HCEC 1CT (cell line): ENCODE measurements at regions not wholly inside any gene's neighbourhood (a gene's known extent, or its start where the extent isn't known, plus 50 kb on each side); places are given as distances from the start of the nearest gene placed in this dataset.

Experiments used
- DNase-seq: peaks from one replicate; pipeline ENCODE4 v3.0.0-alpha.2; 2017

DNA sequence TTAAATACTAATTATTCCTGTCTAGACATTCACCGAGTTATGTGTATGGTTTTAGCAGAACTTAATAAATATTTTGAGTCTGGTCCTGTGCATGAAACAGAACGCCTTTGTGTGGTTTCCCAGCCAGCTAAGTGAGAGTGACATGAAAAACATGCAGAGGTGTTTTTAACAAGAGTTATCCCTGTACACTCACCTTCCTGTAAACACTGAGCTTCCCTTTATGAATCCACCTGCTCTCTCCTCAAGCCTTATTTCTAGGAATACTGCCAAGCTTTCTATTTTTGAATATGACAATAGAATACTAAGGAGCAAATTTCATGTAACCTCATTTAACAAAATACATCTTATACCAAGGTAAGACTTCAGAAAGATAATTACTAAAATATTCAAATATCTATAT, 270.3 kb upstream of the CTSO start:
- DNase-seq, result no peak

DNA sequence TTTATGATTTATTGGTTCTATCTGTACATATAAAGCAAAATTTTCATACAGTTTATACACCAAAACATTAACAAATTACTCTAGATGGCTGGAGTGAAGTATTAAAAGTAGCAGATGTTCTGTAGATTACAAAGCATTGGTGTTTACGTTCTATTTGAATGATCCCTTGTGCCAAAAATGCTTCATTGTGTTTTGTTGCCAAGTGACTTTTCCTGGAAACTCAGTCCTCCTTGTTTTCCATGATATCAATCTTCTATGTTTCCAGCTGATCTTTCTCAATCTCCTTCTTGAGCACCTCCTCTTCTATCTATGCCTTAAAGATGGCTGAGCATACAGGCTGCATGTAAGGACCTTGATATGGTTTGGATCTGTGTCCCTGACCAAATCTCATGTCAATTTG, 263.6 kb upstream of the CTSO start:
- no peak for DNase-seq

DNA sequence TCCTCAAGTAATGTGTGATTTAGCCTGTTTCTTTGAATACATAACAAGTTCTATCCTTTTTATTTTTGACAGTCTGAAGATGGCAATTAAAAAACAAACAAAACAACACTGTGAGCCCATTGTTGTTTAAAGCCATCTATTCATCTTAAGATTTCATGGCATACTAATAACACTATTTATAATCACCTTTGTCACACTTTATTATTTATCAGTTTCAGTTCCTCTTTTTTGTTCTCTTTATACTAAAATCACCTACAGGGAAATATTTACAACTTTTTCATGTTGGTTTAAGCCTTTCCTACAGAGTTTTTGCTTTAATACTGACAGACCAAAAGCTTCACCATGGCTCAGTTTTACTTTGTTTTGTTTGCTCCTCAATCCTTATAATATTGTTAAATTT, 247.4 kb upstream of the CTSO start:
- no peak for DNase-seq

DNA sequence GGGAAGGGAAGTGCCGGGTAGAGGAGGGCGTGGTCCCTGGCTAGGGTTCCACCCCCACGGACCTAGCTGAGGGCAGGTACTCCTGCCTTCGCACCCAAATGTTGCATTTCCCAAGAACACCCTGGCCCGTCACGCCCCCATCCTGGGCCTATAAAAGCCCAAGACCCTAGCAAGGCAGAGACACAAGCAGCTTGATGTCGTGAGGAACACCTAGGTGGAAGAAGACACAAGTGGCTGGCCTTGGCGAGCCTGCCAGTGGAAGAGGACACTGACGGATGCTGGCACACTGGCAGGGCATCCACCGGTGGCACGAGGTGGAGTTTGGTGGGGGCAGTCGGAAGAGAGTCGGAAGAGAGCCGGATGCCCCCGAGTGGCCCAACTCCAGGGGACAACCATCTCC, 244.8 kb upstream of the CTSO start:
- DNase-seq, result no peak

DNA sequence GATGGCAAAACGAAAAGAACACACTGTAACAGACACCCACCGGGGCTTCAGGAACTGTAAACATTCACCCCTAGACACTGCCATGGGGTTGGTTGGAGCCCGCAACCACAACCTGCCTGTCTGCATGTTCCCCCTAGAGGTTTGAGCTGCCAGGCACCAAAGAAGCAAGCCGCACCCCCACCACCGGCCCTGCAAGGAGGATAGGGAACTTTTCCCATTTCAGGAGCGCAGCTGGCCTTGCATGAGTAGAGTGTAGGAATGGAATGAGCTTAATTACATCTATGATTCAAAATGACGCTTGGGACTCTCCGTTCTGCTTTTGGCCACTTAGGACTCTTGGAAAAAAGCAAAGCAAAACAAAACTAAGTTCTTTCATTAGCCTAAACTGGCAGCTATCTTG, 243.6 kb upstream of the CTSO start:
- DNase-seq, result no peak

DNA sequence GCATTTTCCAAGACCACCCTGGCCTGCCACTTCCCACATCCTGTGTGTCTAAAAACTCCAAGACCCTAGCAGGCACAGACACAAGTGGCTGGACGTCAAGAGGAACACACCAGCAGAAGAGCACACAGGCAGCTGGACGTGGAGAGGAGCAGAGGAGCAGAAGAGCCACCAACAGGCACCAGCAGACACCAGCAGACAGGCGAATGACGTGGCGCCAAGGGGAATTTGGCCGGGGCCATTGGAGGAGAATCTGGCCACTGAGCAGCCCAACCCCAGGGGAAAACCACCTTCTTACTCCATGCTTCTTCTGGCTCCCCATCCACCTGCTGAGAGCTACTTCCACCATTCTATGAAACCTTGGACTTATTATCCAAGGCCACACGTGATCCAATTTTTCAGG, 243.1 kb upstream of the CTSO start:
- no peak for DNase-seq

DNA sequence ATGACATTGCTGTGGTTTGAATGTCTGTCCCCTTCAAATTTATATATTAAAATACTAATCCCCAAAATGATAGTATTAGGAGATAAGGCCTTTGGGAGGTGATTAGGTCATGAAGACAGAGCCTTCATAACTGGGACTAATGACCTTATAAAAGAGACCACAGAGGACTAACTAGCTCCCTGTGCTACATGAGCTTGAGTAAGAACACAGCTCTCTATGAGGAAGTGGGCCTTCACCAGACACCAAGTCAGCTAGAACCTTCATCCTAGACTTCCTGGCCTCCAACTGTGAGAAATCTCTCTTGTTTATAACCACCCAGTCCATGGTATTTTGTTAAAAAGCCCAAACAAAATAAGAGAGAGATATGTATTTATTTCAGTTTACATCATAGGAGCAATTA, 242.2 kb upstream of the CTSO start:
- DNase-seq, result no peak

DNA sequence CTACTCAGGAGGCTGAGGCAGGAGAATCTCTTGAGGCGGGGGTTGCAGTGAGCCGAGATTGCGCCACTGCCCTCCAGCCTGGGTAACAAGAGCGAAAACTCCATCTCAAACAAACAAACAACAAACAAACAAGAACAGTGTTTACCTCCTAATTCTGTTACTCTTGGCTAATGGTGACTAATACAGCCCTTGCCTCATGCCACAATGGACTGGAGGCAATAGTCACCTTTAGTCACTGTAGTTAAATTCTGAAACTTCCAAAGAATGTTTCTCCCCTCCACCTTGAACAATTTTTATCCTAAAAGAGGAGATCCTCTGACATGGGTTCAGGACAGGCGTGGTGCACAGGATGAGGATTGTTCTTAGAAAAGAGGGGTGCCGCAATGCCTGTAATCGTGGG, 241.2 kb upstream of the CTSO start:
- peak; percentile 11 for DNase-seq

DNA sequence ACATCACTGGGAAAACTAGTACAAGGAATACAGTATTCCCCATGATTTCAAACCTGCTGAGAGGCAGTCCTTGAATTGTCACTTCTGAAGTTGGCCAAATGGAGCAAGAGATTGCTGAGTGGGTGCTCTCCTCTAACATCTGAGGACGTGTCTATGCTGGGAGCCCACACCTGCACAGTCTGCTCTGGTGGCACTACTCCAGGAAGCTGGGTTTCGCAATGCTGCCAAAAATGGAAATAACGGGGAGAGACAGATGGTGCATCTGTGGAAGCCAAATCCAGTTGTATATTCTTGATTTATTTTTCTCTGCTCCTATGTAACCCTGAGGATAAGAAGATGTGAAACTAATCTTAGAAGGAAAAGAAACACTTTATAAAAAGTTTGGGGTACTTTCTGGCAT, 240.1 kb upstream of the CTSO start:
- no peak for DNase-seq

DNA sequence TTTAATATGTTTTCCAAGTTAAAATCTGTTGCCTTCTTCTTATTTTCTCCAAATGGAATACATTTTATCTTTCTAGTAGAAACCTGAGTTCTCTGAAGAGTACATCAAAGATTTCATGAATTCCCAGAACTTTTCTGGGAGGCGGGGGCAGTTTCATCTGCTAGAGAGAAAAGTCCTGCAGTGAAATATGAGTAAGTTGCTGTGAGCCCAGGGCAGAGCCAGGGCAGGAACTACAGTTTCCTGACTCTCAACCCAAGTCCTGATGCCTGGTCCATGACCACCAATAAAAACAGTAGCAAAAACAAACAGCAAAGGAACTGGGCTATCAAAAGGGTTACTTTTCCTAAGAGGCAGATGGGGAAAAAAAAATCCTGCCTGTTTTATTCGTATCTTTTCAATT, 239.4 kb upstream of the CTSO start:
- no peak for DNase-seq

DNA sequence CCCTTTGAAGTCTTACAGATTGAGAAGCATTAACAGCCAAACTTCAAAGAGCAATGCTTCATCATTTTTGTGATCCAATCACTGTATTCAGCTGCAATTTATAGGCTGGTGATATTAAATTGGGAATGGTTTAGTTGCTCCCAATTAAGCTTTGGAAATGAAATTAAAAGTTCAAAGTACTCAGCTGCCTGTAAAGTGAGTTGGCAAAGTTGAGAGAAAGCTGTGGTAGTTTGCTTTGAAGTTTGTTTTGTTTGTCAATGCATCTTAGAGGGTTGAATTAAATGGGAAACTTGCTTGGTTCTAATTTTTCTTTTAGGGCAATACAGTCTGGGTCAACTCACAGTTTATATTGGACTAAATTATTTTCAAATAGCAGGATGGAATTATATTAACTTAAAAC, 238.4 kb upstream of the CTSO start:
- DNase-seq, result no peak

DNA sequence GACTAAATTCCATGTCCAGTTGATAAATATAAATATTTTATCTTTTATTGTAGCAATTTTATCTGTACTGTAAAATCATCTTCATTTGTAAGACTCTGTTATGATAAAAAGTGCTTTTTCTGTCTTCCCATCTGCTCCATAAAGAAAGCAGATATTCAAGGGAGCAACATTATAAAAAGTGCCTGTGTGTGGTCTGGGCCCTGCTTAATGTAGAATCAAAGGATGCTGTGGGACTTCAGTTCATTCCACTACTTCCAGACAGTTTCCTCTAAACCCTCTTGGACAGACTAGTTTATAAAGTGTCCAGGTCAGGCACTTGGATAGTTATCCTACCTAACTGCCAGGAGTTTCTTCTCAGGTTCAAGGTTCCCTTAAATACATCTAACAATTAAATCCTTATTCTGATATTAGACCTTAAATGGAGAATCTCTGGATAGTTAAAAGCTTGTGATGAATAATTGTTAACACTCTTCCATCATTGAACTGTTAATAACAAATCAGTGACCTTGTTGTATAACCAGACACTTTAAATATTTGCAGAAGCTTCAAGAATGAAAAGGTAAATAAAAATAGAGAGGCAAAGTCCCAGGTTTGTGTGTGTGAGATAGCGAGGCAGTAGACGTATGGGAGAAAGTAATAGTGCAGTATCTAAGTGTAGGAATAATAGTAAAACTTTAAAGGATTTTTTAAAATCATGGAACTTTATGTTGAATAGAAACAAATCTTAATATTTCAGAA, 237.5 kb upstream of the CTSO start:
- DNase-seq, result no peak

DNA sequence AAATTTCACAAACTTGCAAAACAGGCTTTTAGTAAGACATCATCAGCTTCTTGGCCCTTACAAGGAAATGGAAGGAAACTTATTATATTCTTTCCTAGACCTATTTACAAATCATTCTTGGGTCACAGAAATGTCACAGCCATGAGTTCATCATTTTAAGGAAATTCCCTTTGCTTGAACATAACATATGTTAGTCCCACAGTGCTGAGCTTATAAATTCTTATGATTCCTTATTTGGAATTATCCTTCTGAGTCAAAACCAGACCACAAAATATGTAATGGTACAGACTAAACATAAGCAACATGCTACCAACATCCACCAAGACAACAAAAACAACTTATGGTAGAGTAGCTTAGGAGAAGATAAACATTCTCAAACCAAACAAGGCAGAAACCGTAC, 236.9 kb upstream of the CTSO start:
- peak; percentile 85 for DNase-seq

DNA sequence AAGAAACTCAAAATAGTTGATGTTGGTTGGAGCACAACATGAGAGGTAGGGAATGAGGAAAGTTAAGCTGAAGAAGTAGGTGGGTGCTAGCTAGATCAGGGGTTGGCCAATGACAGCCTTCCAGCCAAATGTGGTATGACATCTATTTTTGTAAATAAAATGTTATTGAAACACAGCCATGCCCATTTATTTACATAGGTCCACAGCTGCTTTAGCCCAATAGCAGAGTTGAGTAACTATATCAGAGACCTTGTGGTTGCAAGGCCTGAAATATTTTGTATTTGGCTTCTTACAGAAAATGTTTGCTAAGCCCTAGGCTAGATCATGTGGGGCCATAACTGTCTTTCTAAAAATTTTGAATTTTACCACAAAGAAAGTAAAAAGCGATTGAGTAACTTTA, 234.9 kb upstream of the CTSO start:
- DNase-seq, result no peak

DNA sequence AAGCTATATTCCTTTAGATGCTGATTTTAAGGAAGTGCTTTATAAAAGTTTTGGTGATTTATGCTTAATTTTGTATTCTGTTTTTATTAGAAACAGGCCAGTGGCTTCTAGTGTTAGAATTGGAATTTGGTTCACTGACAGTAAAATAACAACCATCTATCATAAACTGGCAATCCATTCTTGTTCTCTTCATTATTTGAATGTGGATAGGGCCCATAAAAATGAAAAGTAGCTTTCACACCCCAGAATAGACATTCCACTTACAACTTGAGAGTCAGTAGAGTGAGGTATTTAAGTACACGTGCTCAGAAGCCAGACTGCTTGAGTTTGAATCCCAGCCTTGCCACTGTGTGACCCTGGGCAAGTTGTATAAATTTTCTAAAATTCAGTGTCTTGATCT, 232.4 kb upstream of the CTSO start:
- DNase-seq, result no peak

DNA sequence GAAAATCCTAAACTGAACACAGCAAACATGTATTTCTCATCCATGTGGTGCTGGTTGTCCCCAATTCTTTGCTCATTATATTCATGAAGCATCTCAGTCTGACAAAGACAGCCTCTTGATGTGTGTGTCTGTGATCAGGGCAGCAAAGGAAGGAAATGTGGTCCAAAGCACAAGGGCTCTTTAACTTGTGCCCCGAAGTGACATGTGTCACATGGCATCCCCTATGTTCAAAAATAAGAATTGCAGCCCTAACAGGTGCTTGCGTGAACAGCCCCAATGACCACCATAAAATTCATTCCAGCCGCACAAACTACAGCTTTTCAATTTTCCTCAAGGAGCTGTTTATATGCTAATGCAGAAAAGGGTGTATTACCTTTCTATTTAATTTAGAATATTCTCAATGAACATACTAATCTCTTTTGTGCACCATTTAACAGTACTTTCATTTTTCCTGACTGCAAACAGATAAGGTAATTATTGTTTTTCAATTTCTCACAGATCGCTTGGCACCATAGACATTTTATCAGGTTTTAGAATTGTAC, 231.9 kb upstream of the CTSO start:
- no peak for DNase-seq

DNA sequence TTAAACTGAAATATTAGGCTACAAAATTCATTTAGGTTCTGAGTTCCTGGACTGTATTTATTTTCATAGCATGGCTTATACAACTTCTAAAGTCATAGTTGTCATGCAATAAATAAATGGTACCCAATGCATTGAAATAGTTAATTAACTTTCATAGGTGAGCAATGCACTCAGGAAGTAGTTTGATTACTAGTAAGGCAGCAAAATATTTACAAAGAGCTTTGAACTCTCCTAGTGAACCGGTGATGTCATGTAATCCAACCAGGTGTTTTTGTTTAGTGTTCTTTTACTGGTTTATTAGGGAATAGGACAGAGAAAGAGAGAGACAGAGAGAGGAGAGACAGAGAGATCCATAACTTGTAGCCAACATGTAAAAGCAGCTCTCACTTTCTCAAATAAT, 228.6 kb upstream of the CTSO start:
- DNase-seq, result no peak

DNA sequence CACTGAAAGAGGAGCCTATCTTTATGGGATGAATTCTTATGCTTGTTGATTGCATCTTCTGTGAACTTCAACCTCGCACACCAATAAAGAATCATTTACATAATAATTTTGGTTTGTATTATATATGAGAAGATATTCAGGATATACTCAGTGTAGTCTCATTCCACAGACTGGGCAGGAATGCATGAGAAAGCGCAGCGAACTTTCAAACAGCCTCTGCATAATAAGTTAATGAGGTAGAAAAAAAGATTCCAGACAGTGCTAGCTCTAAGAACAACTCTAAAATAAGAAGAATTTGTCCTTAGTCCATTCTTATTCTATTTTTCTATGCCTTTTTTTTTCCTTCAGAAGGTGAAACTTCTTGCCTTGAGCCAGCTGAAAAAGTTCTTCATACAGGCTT, 224.3 kb upstream of the CTSO start:
- no peak for DNase-seq

DNA sequence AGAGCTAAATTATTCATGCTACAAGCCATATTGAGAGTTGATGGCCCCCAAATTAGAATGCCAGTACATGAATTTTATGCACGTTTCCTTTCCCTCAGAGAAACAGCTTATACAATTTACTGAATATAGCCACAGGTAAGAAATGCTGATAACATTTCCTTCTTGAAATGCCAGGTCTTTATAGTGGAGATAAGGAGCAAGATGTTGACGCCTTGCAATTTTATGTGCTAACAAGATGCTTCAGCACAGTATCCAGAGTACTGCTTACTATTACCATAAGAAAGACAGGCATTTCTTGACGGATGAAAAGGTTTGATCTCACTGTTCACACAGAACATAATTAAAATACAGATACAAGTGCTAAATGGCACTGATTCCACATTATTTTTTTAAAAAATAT, 223.2 kb upstream of the CTSO start:
- DNase-seq, result no peak

DNA sequence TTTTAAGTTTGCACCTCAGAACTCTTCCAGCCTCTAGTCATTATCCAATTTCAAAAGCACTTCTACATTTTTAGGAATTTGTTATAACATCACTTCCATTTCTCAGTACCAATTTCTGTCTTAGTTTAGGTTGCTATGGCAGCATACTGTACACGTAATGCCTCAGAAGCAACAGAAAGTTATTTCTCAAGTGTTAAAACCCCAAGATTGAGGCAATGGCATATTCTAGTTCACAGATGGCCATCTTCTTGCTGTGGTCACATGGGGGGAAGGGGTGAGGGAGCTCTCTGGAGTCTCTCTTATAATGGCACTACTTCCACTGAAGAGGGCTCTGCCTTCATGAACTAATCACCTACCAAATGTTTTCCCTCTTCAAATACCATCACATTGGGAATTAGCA, 220.3 kb upstream of the CTSO start:
- no peak for DNase-seq

DNA sequence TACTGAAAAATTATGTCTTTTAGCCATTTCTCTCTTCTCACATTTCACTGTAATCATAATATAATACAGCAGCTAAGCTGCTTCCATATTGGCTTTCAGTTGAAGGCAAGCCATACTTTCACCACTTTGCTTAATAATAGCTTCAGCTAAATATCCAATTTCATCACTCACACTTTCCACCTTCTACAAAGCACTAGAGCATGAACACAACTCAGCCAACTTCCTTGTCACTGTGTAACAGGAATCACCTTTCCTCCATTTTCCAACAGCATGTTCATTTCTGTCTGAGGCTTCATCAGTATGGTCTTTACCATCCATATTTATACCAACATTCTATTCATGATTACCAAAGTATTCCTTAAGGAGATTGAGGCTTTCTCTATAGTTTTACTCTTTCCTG, 219.8 kb upstream of the CTSO start:
- DNase-seq, result no peak

DNA sequence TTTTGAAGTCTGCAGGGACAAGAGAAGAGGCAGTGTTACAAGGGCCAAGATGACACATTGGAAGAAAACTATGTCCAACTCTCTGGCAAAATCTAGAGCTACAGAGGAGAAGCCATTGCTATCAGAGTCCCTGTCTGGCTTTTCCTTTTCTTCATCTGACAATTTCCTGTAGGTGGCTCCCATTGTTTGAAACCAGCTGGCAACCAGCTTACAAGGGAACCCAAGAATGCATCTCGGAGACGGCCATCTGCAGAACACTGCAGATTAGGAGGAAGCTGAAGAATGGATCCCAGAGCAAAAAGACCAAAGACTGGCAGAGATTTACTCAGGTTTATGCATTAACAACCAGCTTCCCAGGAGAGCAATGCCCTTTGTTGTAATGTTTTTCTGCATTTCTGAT, 216.2 kb upstream of the CTSO start:
- DNase-seq, result no peak

DNA sequence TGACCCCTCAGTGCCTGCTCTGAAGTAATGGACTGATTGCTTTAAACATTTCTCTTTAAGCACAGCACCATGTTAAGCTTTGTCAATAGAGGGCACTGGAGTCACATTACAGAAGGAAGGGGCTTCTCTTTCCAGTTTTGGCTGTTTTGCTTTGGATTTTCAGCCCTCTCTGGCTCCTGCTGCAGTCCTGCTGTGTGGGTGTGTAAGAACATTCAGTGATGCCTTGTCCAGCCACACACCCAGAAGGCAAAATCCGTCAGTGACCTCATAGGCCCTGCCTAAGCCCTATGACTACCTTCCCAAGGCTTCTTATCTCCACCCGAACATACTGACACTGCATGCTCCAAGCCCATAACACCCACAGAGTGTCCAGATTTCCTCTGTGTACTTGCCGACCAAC, 215.3 kb upstream of the CTSO start:
- peak; percentile 68 for DNase-seq

DNA sequence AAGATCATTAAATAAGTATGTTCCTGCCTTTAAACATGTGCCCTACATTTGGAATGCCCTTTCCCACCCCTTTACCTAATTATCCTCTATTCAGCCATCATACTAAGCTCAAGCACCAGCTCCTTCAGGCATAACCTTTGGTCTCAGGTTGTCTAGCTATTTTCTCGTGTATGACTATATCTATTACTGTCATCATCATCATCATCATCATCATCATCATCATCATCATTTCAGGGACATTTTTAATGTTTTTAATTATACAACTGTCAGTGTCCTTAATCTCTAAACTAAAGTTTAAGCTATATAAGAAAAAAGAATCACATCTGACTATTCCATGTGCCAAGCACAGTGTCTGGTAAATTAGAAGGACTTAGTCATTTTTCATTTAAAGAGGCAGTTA, 214.6 kb upstream of the CTSO start:
- no peak for DNase-seq

DNA sequence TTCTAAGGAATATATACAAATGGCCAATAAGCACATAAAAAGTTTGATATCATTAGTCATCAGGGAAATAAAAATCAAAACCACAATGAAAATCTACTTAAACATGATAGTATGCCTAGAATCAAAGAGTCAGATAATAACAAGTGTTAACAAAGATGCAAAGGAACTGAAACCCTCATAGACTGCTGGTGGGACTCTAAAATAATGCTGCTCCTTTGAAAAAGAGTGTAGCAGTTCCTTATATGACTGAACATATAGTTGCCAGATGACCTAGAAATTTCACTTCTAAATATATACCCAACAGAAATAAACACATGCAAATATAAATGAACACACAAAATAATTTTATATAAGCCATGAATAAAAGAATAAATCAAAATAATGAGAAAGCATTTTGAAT, 205.1 kb upstream of the CTSO start:
- DNase-seq, result no peak

DNA sequence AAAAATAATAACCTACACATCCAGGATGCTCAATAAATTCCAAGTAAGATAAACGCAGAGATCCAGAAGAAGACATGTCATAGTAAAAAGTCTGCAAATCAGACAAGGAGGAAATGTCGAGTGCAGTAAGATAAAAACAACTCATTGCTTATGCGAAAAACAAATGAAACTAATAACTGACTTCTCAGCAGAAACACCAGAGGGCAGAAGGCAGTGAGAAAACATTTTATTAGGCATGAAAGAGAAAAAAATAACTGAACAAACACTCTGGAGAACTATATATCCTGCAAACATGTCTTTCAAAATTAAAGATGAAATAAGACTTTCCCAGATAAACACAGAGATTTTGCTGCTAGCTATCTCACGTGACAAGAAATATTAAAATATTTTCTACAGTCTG, 201.3 kb upstream of the CTSO start:
- DNase-seq, result no peak
